SK-MEL-5 (cell line): ENCODE measurements at regions not wholly inside any gene's neighbourhood (a gene's known extent, or its start where the extent isn't known, plus 50 kb on each side); places are given as distances from the start of the nearest gene placed in this dataset.

Source experiments
- DNase-seq: peaks from one replicate; pipeline ENCODE4 v3.0.0-alpha.2; 2016; ENCODE audit warnings: low read depth, low spot score
- in situ Hi-C: cut with HindIII; loops from 2 replicates; pipeline ENCODE4 v1.10.0; 2016; ENCODE audit warnings: low sequenced_read_pairs, high pct_unique_total_duplicates, low pct_unique_long_range_greater_than_20kb

- in situ Hi-C loops: loop anchor here (25.0 kb wide), 1 partner anchor 145 kb away; no protein-coding TSS in a partner anchor
- DNase-seq: peak; percentile 74
Observed at GRCh38 chr3:98982351-98982750, 80.9 kb upstream of the DCBLD2 start.

GRCh38 chr3:98980915-98981596, 79.6 kb upstream of the DCBLD2 start:
- in situ Hi-C loops: loop anchor here (25.0 kb wide), 1 partner anchor 144 kb away; no protein-coding TSS in a partner anchor
- peak; percentile 90 for DNase-seq

GRCh38 chr3:98979296-98979695, 77.8 kb upstream of the DCBLD2 start:
- in situ Hi-C loops: loop anchor here (25.0 kb wide), 1 partner anchor 142 kb away; no protein-coding TSS in a partner anchor
- DNase-seq: no peak

- no peak for DNase-seq
- in situ Hi-C loops: loop anchor here (25.0 kb wide), 1 partner anchor 141 kb away; no protein-coding TSS in a partner anchor
Observed at GRCh38 chr3:98978068-98978811, 76.7 kb upstream of the DCBLD2 start.

GRCh38 chr3:98977520-98977919, 76.0 kb upstream of the DCBLD2 start:
- peak; percentile 75 for DNase-seq
- in situ Hi-C loops: loop anchor here (25.0 kb wide), 1 partner anchor 140 kb away; no protein-coding TSS in a partner anchor

GRCh38 chr3:98974442-98974841, 72.9 kb upstream of the DCBLD2 start:
- no peak for DNase-seq
- in situ Hi-C loops: no loop called here

- no peak for DNase-seq
Observed at GRCh38 chr3:98972720-98973119, 71.2 kb upstream of the DCBLD2 start.

GRCh38 chr3:98972155-98972554, 70.7 kb upstream of the DCBLD2 start:
- DNase-seq: peak; percentile 51
- in situ Hi-C loops: no loop called here

More at GRCh38 chr3:98972720-98973119, 71.2 kb upstream of the DCBLD2 start:
- in situ Hi-C loops: no loop called here

GRCh38 chr3:98971169-98971681, 69.7 kb upstream of the DCBLD2 start:
- peak; percentile 89 for DNase-seq
- in situ Hi-C loops: no loop called here

- in situ Hi-C loops: no loop called here
- no peak for DNase-seq
Observed at GRCh38 chr3:98969295-98969694, 67.8 kb upstream of the DCBLD2 start.

GRCh38 chr3:98968824-98969223, 67.3 kb upstream of the DCBLD2 start:
- in situ Hi-C loops: no loop called here
- no peak for DNase-seq

- in situ Hi-C loops: no loop called here
- no peak for DNase-seq
Observed at GRCh38 chr3:98968347-98968746, 66.9 kb upstream of the DCBLD2 start.

GRCh38 chr3:98967758-98968157, 66.3 kb upstream of the DCBLD2 start:
- no peak for DNase-seq
- in situ Hi-C loops: no loop called here

GRCh38 chr3:98966862-98967546, 65.5 kb upstream of the DCBLD2 start:
- in situ Hi-C loops: no loop called here
- no peak for DNase-seq

- no peak for DNase-seq
- in situ Hi-C loops: no loop called here
Observed at GRCh38 chr3:98966434-98966833, 64.9 kb upstream of the DCBLD2 start.

- in situ Hi-C loops: no loop called here
- DNase-seq: no peak
Observed at GRCh38 chr3:98964784-98965183, 63.3 kb upstream of the DCBLD2 start.

GRCh38 chr3:98963546-98963945, 62.1 kb upstream of the DCBLD2 start:
- in situ Hi-C loops: no loop called here
- no peak for DNase-seq

GRCh38 chr3:98962951-98963350, 61.5 kb upstream of the DCBLD2 start:
- no peak for DNase-seq
- in situ Hi-C loops: no loop called here
